Smooth muscle cell (in vitro differentiated cells): ENCODE measurements at regions not wholly inside any gene's neighbourhood (a gene's known extent, or its start where the extent isn't known, plus 50 kb on each side); places are given as distances from the start of the nearest gene placed in this dataset.
"Not testable (repeated sequence)": the region's sequence is repeated elsewhere in the genome, so short reads cannot be mapped to it uniquely, and the experiment has no call there.

Experiments used
- DNase-seq: peaks from one replicate; lab custom pipeline; 2025; ENCODE audit not compliant: unreplicated experiment; lab: John Stamatoyannopoulos, UW
- H2AFZ ChIP-seq: fragments of 200-600 bp; sonication (generic); 2 replicates; pipeline ENCODE4 v1.6.0; 2016; ENCODE audit warnings: antibody characterized with exemption, low read depth, mild to moderate bottlenecking
- H3F3A ChIP-seq: fragments of 200-600 bp; sonication (generic); 2 replicates; pipeline ENCODE4 v1.6.0; 2017; ENCODE audit warnings: antibody characterized with exemption, low read depth
- H3K27ac ChIP-seq: fragments of 200-600 bp; sonication (generic); 2 replicates; pipeline ENCODE4 v1.5.1; 2016; ENCODE audit warnings: low read depth, mild to moderate bottlenecking
- H3K27me3 ChIP-seq: fragments of 200-600 bp; sonication (generic); 2 replicates; pipeline ENCODE4 v1.6.1; 2016; ENCODE audit warnings: low read depth, mild to moderate bottlenecking
- H3K36me3 ChIP-seq: fragments of 200-600 bp; sonication (generic); 2 replicates; pipeline ENCODE4 v1.5.1; 2016; ENCODE audit warnings: low read depth
- H3K4me1 ChIP-seq: fragments of 200-600 bp; sonication (generic); 2 replicates; pipeline ENCODE4 v1.5.1; 2016; ENCODE audit warnings: low read depth
- H3K4me2 ChIP-seq: fragments of 200-600 bp; sonication (generic); 2 replicates; pipeline ENCODE4 v1.6.0; 2016; ENCODE audit warnings: mild to moderate bottlenecking
- H3K4me3 ChIP-seq: fragments of 200-600 bp; sonication (generic); 2 replicates; pipeline ENCODE4 v1.5.1; 2016; ENCODE audit warnings: mild to moderate bottlenecking
- H3K79me2 ChIP-seq: fragments of 200-600 bp; sonication (generic); 2 replicates; pipeline ENCODE4 v1.6.0; 2016; ENCODE audit warnings: low read depth, mild to moderate bottlenecking
- H3K9ac ChIP-seq: fragments of 200-600 bp; sonication (generic); 2 replicates; pipeline ENCODE4 v1.6.0; 2016; ENCODE audit warnings: low read depth
- H3K9me3 ChIP-seq: fragments of 200-600 bp; sonication (generic); replicated peaks from 2 replicates; pipeline ENCODE4 v1.5.1; 2016; ENCODE audit warnings: low read depth
- H4K20me1 ChIP-seq: fragments of 200-600 bp; sonication (generic); 2 replicates; pipeline ENCODE4 v1.6.0; 2016; ENCODE audit warnings: low read depth
- WGBS: methylation state at CpG from one replicate; pipeline ENCODE4 v1.1.7; 2016; ENCODE audit warnings: low lambda C conversion rate; 5-methylcytosine and 5-hydroxymethylcytosine counted together
- TF ChIP-seq, protein P1 (sequence below): fragments of 200-600 bp; sonication (generic); IDR thresholded peaks from 2 replicates; pipeline ENCODE4 v1.5.1; 2017; ENCODE audit warnings: borderline replicate concordance, mild to moderate bottlenecking, antibody characterized with exemption; ENCODE audit not compliant: insufficient read depth, poor library complexity, severe bottlenecking

DNA sequence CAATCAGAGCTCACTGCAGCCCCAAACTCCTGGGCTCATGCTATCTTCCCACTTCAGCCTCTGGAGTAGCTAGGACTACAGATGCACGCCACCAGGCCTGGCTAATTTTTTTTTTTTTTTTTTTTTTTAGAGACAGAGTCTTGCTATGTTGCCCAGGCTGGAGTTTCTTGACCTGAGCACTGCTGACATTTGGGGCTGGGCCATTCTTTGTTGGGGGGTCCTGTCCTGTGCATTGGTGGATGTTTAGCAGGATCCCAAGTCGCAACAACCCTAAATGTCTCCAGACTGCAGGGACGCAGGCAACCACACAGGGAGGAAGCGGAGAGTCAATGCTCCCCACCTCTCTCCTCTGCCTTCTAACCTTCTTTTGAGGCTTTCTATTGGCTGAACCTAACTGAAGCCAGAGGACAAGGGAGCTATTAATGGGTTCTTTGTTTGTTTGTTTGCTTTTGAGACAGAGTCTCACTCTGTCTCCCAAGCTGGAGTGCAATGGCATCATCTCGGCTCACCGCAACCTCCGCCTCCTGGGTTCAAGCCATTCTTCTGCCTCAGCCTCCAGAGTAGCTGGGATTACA lies 58.3 kb upstream of the ADGRE5 start:
- Histone ChIP-seq H4K20me1 (no peaks in the 10 kb centered on the region), H3F3A (no peaks in the 10 kb centered on the region), H3K27ac (no peak overlapping the region), H3K4me1 (no peaks in the 10 kb centered on the region), H3K79me2 (no peaks in the 10 kb centered on the region), H3K27me3 (no peaks in the 10 kb centered on the region), H3K9me3 (no peaks in the 10 kb centered on the region), H3K4me2 (no peak overlapping the region), H2AFZ (no peak overlapping the region), H3K9ac (no peak overlapping the region), H3K36me3 (no peaks in the 10 kb centered on the region), H3K4me3 (no peak overlapping the region)
- 91% methylated on average over 7 of the region's 7 CpGs for WGBS
- DNase-seq: no peak
- TF ChIP-seq, protein P1, sequence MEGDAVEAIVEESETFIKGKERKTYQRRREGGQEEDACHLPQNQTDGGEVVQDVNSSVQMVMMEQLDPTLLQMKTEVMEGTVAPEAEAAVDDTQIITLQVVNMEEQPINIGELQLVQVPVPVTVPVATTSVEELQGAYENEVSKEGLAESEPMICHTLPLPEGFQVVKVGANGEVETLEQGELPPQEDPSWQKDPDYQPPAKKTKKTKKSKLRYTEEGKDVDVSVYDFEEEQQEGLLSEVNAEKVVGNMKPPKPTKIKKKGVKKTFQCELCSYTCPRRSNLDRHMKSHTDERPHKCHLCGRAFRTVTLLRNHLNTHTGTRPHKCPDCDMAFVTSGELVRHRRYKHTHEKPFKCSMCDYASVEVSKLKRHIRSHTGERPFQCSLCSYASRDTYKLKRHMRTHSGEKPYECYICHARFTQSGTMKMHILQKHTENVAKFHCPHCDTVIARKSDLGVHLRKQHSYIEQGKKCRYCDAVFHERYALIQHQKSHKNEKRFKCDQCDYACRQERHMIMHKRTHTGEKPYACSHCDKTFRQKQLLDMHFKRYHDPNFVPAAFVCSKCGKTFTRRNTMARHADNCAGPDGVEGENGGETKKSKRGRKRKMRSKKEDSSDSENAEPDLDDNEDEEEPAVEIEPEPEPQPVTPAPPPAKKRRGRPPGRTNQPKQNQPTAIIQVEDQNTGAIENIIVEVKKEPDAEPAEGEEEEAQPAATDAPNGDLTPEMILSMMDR: no peak

DNA sequence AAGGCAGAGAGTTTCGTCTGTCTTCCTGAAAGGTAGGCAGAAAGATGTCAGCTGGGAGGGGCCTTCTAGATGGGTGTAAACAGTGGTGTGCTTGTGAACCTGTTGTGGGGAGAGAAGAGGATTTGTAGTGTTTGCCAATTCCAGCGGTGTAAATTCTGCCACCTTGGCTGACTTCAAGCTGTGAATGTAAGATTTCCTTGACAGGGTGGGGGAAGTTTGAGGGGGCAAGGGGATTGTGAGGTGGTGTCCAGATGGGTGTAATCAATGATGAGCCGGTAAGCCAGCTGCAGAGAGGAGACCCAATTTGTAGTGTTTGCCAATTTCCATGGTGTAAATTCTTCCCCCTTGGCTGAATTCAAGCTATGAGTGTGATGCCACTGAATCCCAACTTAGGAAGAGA lies 61.0 kb upstream of the ADGRE5 start:
- H3K79me2 ChIP-seq: no peaks in the 10 kb centered on the region
- H3K4me3 ChIP-seq: no peak overlapping the region
- no peaks in the 10 kb centered on the region for H3K27me3 ChIP-seq
- H3K27ac ChIP-seq: no peak overlapping the region
- no peak overlapping the region for H3K4me2 ChIP-seq
- H3K9ac ChIP-seq: no peak overlapping the region
- no peaks in the 10 kb centered on the region for H4K20me1 ChIP-seq
- no peak for DNase-seq
- H3K36me3 ChIP-seq: no peaks in the 10 kb centered on the region
- H3F3A ChIP-seq: no peaks in the 10 kb centered on the region
- H3K4me1 ChIP-seq: no peaks in the 10 kb centered on the region
- WGBS: 94% methylated on average over 3 of the region's 3 CpGs
- no peaks in the 10 kb centered on the region for H3K9me3 ChIP-seq
- TF ChIP-seq, protein P1: no peak
- H2AFZ ChIP-seq: no peak overlapping the region

DNA sequence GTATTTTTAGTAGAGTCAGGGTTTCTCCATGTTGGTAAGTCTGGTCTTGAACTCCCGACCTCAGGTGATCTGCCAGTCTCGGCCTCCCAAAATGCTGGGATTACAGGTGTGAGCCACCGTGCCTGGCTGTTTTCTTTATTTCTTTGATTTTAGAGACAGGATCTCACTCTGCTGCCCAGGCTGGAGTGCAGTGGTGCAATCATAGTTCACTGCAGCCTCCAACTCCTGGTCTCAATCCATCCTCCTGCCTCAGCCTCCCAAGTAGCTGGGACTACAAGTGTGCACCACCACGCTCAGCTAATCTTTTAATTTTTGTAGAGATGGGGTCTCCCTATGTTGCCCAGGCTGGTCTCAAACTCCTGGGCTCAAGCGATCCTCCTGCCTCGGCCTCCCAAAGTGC lies 61.5 kb upstream of the ADGRE5 start:
- DNase-seq, H4K20me1 ChIP-seq: not testable (repeated sequence)

DNA sequence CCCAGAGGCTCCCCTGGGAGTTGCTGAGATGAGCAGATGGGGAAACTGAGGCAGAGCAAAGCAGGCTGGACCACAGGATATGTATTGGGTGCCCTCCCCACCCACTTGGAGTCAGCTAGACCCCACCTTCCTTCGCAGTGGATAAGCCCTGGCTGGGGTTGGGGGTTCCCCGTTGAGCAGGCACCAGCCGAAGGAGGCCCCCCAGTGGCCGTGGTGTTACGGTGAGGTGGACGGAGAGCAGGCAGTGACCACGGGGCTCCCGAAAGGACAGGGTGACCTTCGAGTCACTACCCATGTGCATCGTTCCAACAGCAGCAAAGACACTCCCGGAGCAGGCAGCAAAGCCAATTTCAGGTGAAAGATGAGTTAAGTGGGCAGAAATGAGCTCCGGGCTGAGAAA lies 62.4 kb upstream of the ADGRE5 start:
- H4K20me1 ChIP-seq: no peaks in the 10 kb centered on the region
- 51% methylated on average over 12 of the region's 12 CpGs for WGBS

More for the DNA sequence above, 61.5 kb upstream of the ADGRE5 start:
- H3K79me2 ChIP-seq, H3K27me3 ChIP-seq, H3K4me1 ChIP-seq, H3K36me3 ChIP-seq, H3K4me3 ChIP-seq, H3F3A ChIP-seq, H3K27ac ChIP-seq, H3K4me2 ChIP-seq, H3K9ac ChIP-seq, H3K9me3 ChIP-seq, H2AFZ ChIP-seq: not testable (repeated sequence)
- 98% methylated on average over 6 of the region's 6 CpGs for WGBS

More for the DNA sequence above, 62.4 kb upstream of the ADGRE5 start:
- no peaks in the 10 kb centered on the region for H3K9me3 ChIP-seq
- no peaks in the 10 kb centered on the region for H3K4me1 ChIP-seq
- H3K79me2 ChIP-seq: no peaks in the 10 kb centered on the region
- no peaks in the 10 kb centered on the region for H3F3A ChIP-seq
- no peak overlapping the region for H3K4me3 ChIP-seq
- no peaks in the 10 kb centered on the region for H3K36me3 ChIP-seq
- H3K27me3 ChIP-seq: no peaks in the 10 kb centered on the region
- TF ChIP-seq, protein P1: no peak
- H3K4me2 ChIP-seq: no peak overlapping the region
- H3K27ac ChIP-seq: no peak overlapping the region
- no peak overlapping the region for H2AFZ ChIP-seq
- H3K9ac ChIP-seq: no peak overlapping the region
- no peak for DNase-seq
